Activated CD4-positive, alpha-beta T cell treated with anti-CD3 and anti-CD28 coated beads for 36 hours (primary cell): ENCODE measurements at regions not wholly inside any gene's neighbourhood (a gene's known extent, or its start where the extent isn't known, plus 50 kb on each side); places are given as distances from the start of the nearest gene placed in this dataset.

Experiments
- ATAC-seq: fragments of 200-7000 bp; cut with Tn5 transposase; one replicate; pipeline ENCODE4 v1.10.0; 2021; ENCODE audit warnings: mild to moderate bottlenecking, moderate library complexity
- CTCF ChIA-PET: fragments of 350-600 bp; sonication (Branson Sonifier 250); formaldehyde crosslinking; loops from one replicate; lab custom pipeline; 2021; ENCODE audit warnings: antibody characterized with exemption; lab: Charles Lee
- POLR2A ChIA-PET: fragments of 350-600 bp; sonication (Branson Sonifier 250); formaldehyde crosslinking; loops from one replicate; lab custom pipeline; 2021; ENCODE audit warnings: antibody characterized with exemption, inconsistent platforms; lab: Charles Lee
- DNase-seq: peaks from one replicate; pipeline ENCODE4 v3.0.0-alpha.2; 2020
- H3K27ac Mint-ChIP-seq: one replicate; pipeline ENCODE4 v1.8.0; 2021; ENCODE audit warnings: mixed read lengths
- H3K27me3 Mint-ChIP-seq: one replicate; pipeline ENCODE4 v1.8.0; 2021; ENCODE audit warnings: mixed read lengths
- H3K36me3 Mint-ChIP-seq: one replicate; pipeline ENCODE4 v1.8.0; 2021; ENCODE audit warnings: low read depth, mixed read lengths
- H3K4me1 Mint-ChIP-seq: one replicate; pipeline ENCODE4 v1.8.0; 2021; ENCODE audit warnings: mixed read lengths
- H3K4me3 Mint-ChIP-seq: one replicate; pipeline ENCODE4 v1.8.0; 2021; ENCODE audit warnings: mild to moderate bottlenecking, moderate library complexity, mixed read lengths
- H3K9me3 Mint-ChIP-seq: one replicate; pipeline ENCODE4 v1.8.0; 2021; ENCODE audit warnings: low read depth, mixed read lengths
- intact Hi-C, 2 experiments: fragments of 100-400 bp; cut with DNase I in 1 of 2; cut with micrococcal nuclease in 1 of 2; formaldehyde crosslinking; loops; one replicate each; pipeline versions ENCODE4 v1.14.2 to v1.15.1; 2022 to 2024; cut with DNase I, micrococcal nuclease

GRCh38 chr1:14441302-14441741, 157.2 kb upstream of the KAZN start:
- ChIA-PET POLR2A (no interaction called here), CTCF (no interaction called here)
- H3K4me1 Mint-ChIP-seq = no peaks in the 10 kb centered on the region
- H3K27ac Mint-ChIP-seq = no peak overlapping the region
- no peaks in the 10 kb centered on the region for H3K36me3 Mint-ChIP-seq
- H3K27me3 Mint-ChIP-seq = peaks cover 4% of the 10 kb centered on the region
- H3K9me3 Mint-ChIP-seq = no peaks in the 10 kb centered on the region
- ATAC-seq (no peak), DNase-seq (no peak)
- no peak overlapping the region for H3K4me3 Mint-ChIP-seq
- intact Hi-C loops = no loop called here

GRCh38 chr1:14442669-14443068, 155.8 kb upstream of the KAZN start:
- ATAC-seq (no peak), DNase-seq (no peak)
- Mint-ChIP-seq H3K4me1 (no peaks in the 10 kb centered on the region), H3K36me3 (no peaks in the 10 kb centered on the region), H3K4me3 (no peak overlapping the region), H3K9me3 (no peaks in the 10 kb centered on the region), H3K27ac (no peak overlapping the region), H3K27me3 (peaks cover 4% of the 10 kb centered on the region)
- POLR2A ChIA-PET = no interaction called here
- intact Hi-C loops = no loop called here
- CTCF ChIA-PET = no interaction called here

- Mint-ChIP-seq H3K9me3 (no peaks in the 10 kb centered on the region), H3K4me3 (no peak overlapping the region), H3K27ac (no peak overlapping the region), H3K27me3 (peaks cover 4% of the 10 kb centered on the region), H3K36me3 (no peaks in the 10 kb centered on the region), H3K4me1 (no peaks in the 10 kb centered on the region)
- no peak for DNase-seq
- intact Hi-C loops = no loop called here
- ATAC-seq = no peak
- POLR2A ChIA-PET = no interaction called here
- CTCF ChIA-PET = no interaction called here
Observed at GRCh38 chr1:14443164-14443787, 155.2 kb upstream of the KAZN start.

- ChIA-PET POLR2A (no interaction called here), CTCF (no interaction called here)
- Mint-ChIP-seq H3K36me3 (no peaks in the 10 kb centered on the region), H3K4me1 (no peaks in the 10 kb centered on the region), H3K27me3 (peaks cover 4% of the 10 kb centered on the region), H3K4me3 (no peak overlapping the region), H3K9me3 (no peaks in the 10 kb centered on the region), H3K27ac (no peak overlapping the region)
- ATAC-seq (no peak), DNase-seq (no peak)
- intact Hi-C loops = no loop called here
Observed at GRCh38 chr1:14451217-14451616, 147.3 kb upstream of the KAZN start.

- peaks cover 4% of the 10 kb centered on the region for H3K27me3 Mint-ChIP-seq
- no peak for DNase-seq
- no peak for ATAC-seq
- POLR2A ChIA-PET = no interaction called here
- H3K4me1 Mint-ChIP-seq = no peaks in the 10 kb centered on the region
- intact Hi-C loops = no loop called here
- no peak overlapping the region for H3K27ac Mint-ChIP-seq
- no peaks in the 10 kb centered on the region for H3K9me3 Mint-ChIP-seq
- CTCF ChIA-PET = no interaction called here
- no peaks in the 10 kb centered on the region for H3K36me3 Mint-ChIP-seq
- no peak overlapping the region for H3K4me3 Mint-ChIP-seq
Observed at GRCh38 chr1:14452551-14452950, 145.9 kb upstream of the KAZN start.

GRCh38 chr1:14460173-14460572, 138.3 kb upstream of the KAZN start:
- DNase-seq (no peak), ATAC-seq (no peak)
- Mint-ChIP-seq H3K9me3 (no peaks in the 10 kb centered on the region), H3K4me3 (no peak overlapping the region), H3K36me3 (no peaks in the 10 kb centered on the region), H3K27me3 (peaks cover 2% of the 10 kb centered on the region), H3K4me1 (no peaks in the 10 kb centered on the region), H3K27ac (no peak overlapping the region)
- intact Hi-C loops = no loop called here
- CTCF ChIA-PET = interaction anchor here (0.6 kb wide), 1 partner anchor 12 kb away, joined by 3 read pairs; no protein-coding TSS in a partner anchor
- POLR2A ChIA-PET = no interaction called here

GRCh38 chr1:14462851-14463250, 135.6 kb upstream of the KAZN start:
- ATAC-seq (no peak), DNase-seq (no peak)
- Mint-ChIP-seq H3K27me3 (peaks cover 2% of the 10 kb centered on the region), H3K4me1 (no peaks in the 10 kb centered on the region), H3K27ac (no peak overlapping the region), H3K4me3 (no peak overlapping the region), H3K36me3 (no peaks in the 10 kb centered on the region), H3K9me3 (no peaks in the 10 kb centered on the region)
- POLR2A ChIA-PET = no interaction called here
- CTCF ChIA-PET = no interaction called here
- intact Hi-C loops = no loop called here

- Mint-ChIP-seq H3K36me3 (no peaks in the 10 kb centered on the region), H3K4me1 (no peaks in the 10 kb centered on the region), H3K9me3 (no peaks in the 10 kb centered on the region), H3K27me3 (no peaks in the 10 kb centered on the region), H3K4me3 (no peak overlapping the region), H3K27ac (no peak overlapping the region)
- intact Hi-C loops = no loop called here
- ChIA-PET CTCF (no interaction called here), POLR2A (no interaction called here)
- ATAC-seq = no peak
- DNase-seq = no peak
Observed at GRCh38 chr1:14466006-14466405, 132.5 kb upstream of the KAZN start.

- H3K4me3 Mint-ChIP-seq = no peak overlapping the region
- no peaks in the 10 kb centered on the region for H3K36me3 Mint-ChIP-seq
- no peaks in the 10 kb centered on the region for H3K27me3 Mint-ChIP-seq
- H3K9me3 Mint-ChIP-seq = no peaks in the 10 kb centered on the region
- H3K27ac Mint-ChIP-seq = no peak overlapping the region
- no peaks in the 10 kb centered on the region for H3K4me1 Mint-ChIP-seq
- DNase-seq (no peak), ATAC-seq (no peak)
- POLR2A ChIA-PET = no interaction called here
- CTCF ChIA-PET = no interaction called here
- intact Hi-C loops = no loop called here
Observed at GRCh38 chr1:14467112-14467511, 131.4 kb upstream of the KAZN start.

GRCh38 chr1:14468751-14469150, 129.7 kb upstream of the KAZN start:
- Mint-ChIP-seq H3K36me3 (no peaks in the 10 kb centered on the region), H3K4me3 (no peak overlapping the region), H3K9me3 (no peaks in the 10 kb centered on the region), H3K27me3 (no peaks in the 10 kb centered on the region), H3K27ac (no peak overlapping the region), H3K4me1 (no peaks in the 10 kb centered on the region)
- DNase-seq (no peak), ATAC-seq (no peak)
- ChIA-PET CTCF (no interaction called here), POLR2A (no interaction called here)
- intact Hi-C loops = no loop called here

GRCh38 chr1:14470802-14471201, 127.7 kb upstream of the KAZN start:
- H3K36me3 Mint-ChIP-seq = no peaks in the 10 kb centered on the region
- H3K4me1 Mint-ChIP-seq = no peaks in the 10 kb centered on the region
- ChIA-PET CTCF (no interaction called here), POLR2A (no interaction called here)
- H3K4me3 Mint-ChIP-seq = no peak overlapping the region
- ATAC-seq = no peak
- no peaks in the 10 kb centered on the region for H3K9me3 Mint-ChIP-seq
- intact Hi-C loops = no loop called here
- H3K27me3 Mint-ChIP-seq = peaks cover 4% of the 10 kb centered on the region
- no peak for DNase-seq
- H3K27ac Mint-ChIP-seq = no peak overlapping the region

- DNase-seq (no peak), ATAC-seq (no peak)
- Mint-ChIP-seq H3K36me3 (no peaks in the 10 kb centered on the region), H3K4me3 (no peak overlapping the region), H3K27ac (no peak overlapping the region), H3K9me3 (no peaks in the 10 kb centered on the region), H3K4me1 (no peaks in the 10 kb centered on the region), H3K27me3 (peaks cover 7% of the 10 kb centered on the region)
- ChIA-PET POLR2A (no interaction called here), CTCF (no interaction called here)
- intact Hi-C loops = no loop called here
Observed at GRCh38 chr1:14474856-14475255, 123.6 kb upstream of the KAZN start.
